Panc1 (cell line): ENCODE measurements at regions not wholly inside any gene's neighbourhood (a gene's known extent, or its start where the extent isn't known, plus 50 kb on each side); places are given as distances from the start of the nearest gene placed in this dataset.

Experiments used
- CTCF ChIP-seq: fragments of 450-650 bp; IDR thresholded peaks from 2 replicates; pipeline ENCODE4 v1.5.1; 2017; ENCODE audit warnings: mild to moderate bottlenecking
- POLR2AphosphoS5 ChIP-seq: IDR thresholded peaks from 2 replicates; pipeline ENCODE4 v1.6.1; 2012; ENCODE audit warnings: mild to moderate bottlenecking, low read depth, low read length, moderate library complexity
- TCF7L2 ChIP-seq: IDR thresholded peaks from 2 replicates; pipeline ENCODE4 v1.6.1; 2011; ENCODE audit warnings: mild to moderate bottlenecking, low read depth, low read length, inconsistent platforms
- TF ChIP-seq, protein P1 (sequence below), 2 experiments: IDR thresholded peaks; 2 replicates each; pipeline ENCODE4 v1.6.1; 2011 to 2012; ENCODE audit warnings: low read depth in 2 of 2, control low read depth in 1 of 2, low read length in 1 of 2, mild to moderate bottlenecking in 1 of 2, moderate library complexity in 1 of 2; ENCODE audit not compliant: insufficient read depth in 1 of 2

DNA sequence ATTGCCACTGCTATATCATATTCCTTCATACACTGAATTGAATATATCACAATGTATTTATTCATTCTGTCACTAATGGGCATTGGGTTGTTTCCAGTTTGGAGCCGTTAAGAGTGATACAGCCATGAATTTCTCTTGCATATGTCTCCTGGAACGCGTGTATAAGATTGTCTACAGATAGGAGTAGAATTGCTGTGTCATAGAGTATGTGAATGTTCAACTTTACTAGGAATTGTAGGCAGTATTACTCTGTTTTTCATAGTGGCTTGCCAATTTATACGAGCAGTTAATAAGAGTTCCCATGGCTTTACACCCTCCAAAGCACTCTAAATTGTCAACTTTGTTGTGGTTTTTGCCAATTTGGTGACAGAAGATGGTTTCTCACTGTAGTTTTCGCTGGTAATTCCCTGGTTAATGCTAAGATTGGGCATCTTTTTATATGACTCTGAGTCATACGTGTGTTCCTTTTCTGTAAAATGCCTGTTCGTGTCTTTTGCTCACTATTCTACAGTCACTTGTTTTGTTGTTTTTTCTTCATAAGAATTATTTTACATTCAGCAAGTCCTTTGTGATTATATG is 136.1 kb upstream of the LIPC start:
- TF ChIP-seq CTCF (no peak), TCF7L2 (no peak), POLR2AphosphoS5 (no peak)
- TF ChIP-seq, protein P1, sequence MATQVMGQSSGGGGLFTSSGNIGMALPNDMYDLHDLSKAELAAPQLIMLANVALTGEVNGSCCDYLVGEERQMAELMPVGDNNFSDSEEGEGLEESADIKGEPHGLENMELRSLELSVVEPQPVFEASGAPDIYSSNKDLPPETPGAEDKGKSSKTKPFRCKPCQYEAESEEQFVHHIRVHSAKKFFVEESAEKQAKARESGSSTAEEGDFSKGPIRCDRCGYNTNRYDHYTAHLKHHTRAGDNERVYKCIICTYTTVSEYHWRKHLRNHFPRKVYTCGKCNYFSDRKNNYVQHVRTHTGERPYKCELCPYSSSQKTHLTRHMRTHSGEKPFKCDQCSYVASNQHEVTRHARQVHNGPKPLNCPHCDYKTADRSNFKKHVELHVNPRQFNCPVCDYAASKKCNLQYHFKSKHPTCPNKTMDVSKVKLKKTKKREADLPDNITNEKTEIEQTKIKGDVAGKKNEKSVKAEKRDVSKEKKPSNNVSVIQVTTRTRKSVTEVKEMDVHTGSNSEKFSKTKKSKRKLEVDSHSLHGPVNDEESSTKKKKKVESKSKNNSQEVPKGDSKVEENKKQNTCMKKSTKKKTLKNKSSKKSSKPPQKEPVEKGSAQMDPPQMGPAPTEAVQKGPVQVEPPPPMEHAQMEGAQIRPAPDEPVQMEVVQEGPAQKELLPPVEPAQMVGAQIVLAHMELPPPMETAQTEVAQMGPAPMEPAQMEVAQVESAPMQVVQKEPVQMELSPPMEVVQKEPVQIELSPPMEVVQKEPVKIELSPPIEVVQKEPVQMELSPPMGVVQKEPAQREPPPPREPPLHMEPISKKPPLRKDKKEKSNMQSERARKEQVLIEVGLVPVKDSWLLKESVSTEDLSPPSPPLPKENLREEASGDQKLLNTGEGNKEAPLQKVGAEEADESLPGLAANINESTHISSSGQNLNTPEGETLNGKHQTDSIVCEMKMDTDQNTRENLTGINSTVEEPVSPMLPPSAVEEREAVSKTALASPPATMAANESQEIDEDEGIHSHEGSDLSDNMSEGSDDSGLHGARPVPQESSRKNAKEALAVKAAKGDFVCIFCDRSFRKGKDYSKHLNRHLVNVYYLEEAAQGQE (IDR thresholded peaks at IDR 0.05; ENCODE audit: insufficient read depth in 1 of 2, low read depth in 2 of 2, low read length in 1 of 2), result no peak
